K562 (cell line): ENCODE measurements at regions not wholly inside any gene's neighbourhood (a gene's known extent, or its start where the extent isn't known, plus 50 kb on each side); places are given as distances from the start of the nearest gene placed in this dataset.

Experiments used
- ATAC-seq: fragments of 200-7000 bp; cut with Tn5 transposase; 3 replicates; pipeline ENCODE4 v1.9.1; 2020; ENCODE audit warnings: moderate library complexity
- BruUV-seq: library from RNA; stranded (reverse); fragments of 400-500 nt; replicated peaks from 2 replicates; lab custom pipeline; 2021; lab: Mats Ljungman, UMichigan
- CTCF ChIA-PET: fragments of 300-600 bp; formaldehyde crosslinking; extraction: SDS; loops from one replicate; lab custom pipeline; 2021; ENCODE audit warnings: low intra/inter-chr PET ratio; lab: Yijun Ruan, JAX
- POLR2A ChIA-PET: fragments of 300-600, 350-650 bp; sonication (Branson Sonifier 250); formaldehyde crosslinking; extraction: SDS; loops from one replicate; lab custom pipeline; 2021; ENCODE audit warnings: antibody characterized with exemption, inconsistent platforms; lab: Yijun Ruan, JAX
- DNase-seq, 4 experiments: peaks; one replicate each; pipeline versions ENCODE4 v3.0.0 to v3.0.0-alpha.2; 2011 to 2018; ENCODE audit warnings: low spot score in 3 of 4, mixed read lengths in 3 of 4; ENCODE audit errors: extremely low read depth in 1 of 4
- FAIRE-seq: peaks from 2 replicates; lab custom pipeline; 2011; peaks lifted over from hg19 to GRCh38; lab: Jason Lieb, UNC
- H2AFZ ChIP-seq: 2 replicates; pipeline ENCODE4 v1.6.0; 2011; ENCODE audit warnings: low read depth, low read length, control low read depth, inconsistent platforms
- H3K27ac ChIP-seq: fragments of 200-600 bp; 3 replicates; pipeline ENCODE4 v1.8.0; 2011; ENCODE audit warnings: low read depth, mild to moderate bottlenecking, control low read depth, inconsistent platforms, low read length, moderate library complexity, mixed read lengths; ENCODE audit errors: extremely low read depth
- H3K27me3 ChIP-seq, 2 experiments: fragments of 300-600 bp in 1 of 2; 2 replicates in 1 of 2; 3 replicates in 1 of 2; pipeline versions ENCODE4 v1.6.0 to v1.8.0; 2011; ENCODE audit warnings: inconsistent platforms in 2 of 2, low read length in 2 of 2, mild to moderate bottlenecking in 1 of 2, mixed read lengths in 1 of 2, moderate library complexity in 1 of 2; ENCODE audit not compliant: control insufficient read depth in 2 of 2, insufficient read depth in 2 of 2
- H3K36me3 ChIP-seq: fragments of 300-600 bp; 3 replicates; pipeline ENCODE4 v1.8.0; 2011; ENCODE audit warnings: mild to moderate bottlenecking, low read length, inconsistent platforms; ENCODE audit not compliant: control insufficient read depth, insufficient read depth
- H3K4me1 ChIP-seq, 2 experiments: fragments of 200-600 bp in 1 of 2; replicated peaks in 1 of 2; 2 replicates in 1 of 2; 3 replicates in 1 of 2; pipeline versions ENCODE4 v1.5.1 to v1.8.0; 2011; ENCODE audit warnings: inconsistent platforms in 2 of 2, low read length in 2 of 2, mild to moderate bottlenecking in 1 of 2, mixed read lengths in 1 of 2, moderate library complexity in 1 of 2; ENCODE audit not compliant: control insufficient read depth in 2 of 2, insufficient read depth in 2 of 2
- H3K4me2 ChIP-seq: 2 replicates; pipeline ENCODE4 v1.6.1; 2011; ENCODE audit warnings: low read length, control low read depth, inconsistent platforms, mixed read lengths; ENCODE audit not compliant: insufficient read depth
- H3K4me3 ChIP-seq: fragments of 200-600 bp; sonication (generic), shearing (Covaris generic); 2 replicates; pipeline ENCODE4 v1.5.1; 2016; ENCODE audit warnings: control low read depth, inconsistent platforms
- H3K79me2 ChIP-seq: fragments of 200-600 bp; 3 replicates; pipeline ENCODE4 v1.8.0; 2011; ENCODE audit warnings: low read length, inconsistent platforms; ENCODE audit not compliant: control insufficient read depth, insufficient read depth
- H3K9ac ChIP-seq, 2 experiments: 2 replicates each; pipeline versions ENCODE4 v1.6.0 to v1.6.1; 2011; ENCODE audit warnings: low read depth in 2 of 2, low read length in 2 of 2, control low read depth in 1 of 2, inconsistent platforms in 1 of 2, mild to moderate bottlenecking in 1 of 2, mixed read lengths in 1 of 2; ENCODE audit not compliant: insufficient read depth in 1 of 2
- H3K9me1 ChIP-seq: one replicate; pipeline ENCODE4 v1.6.0; 2011; ENCODE audit warnings: inconsistent platforms, mild to moderate bottlenecking, low read length, moderate library complexity; ENCODE audit not compliant: control insufficient read depth, insufficient read depth
- H3K9me3 ChIP-seq: replicated peaks from 2 replicates; pipeline ENCODE4 v1.5.1; 2011; ENCODE audit warnings: low read depth, low read length, inconsistent platforms; ENCODE audit not compliant: control insufficient read depth, insufficient read depth
- H4K20me1 ChIP-seq: replicated peaks from 2 replicates; pipeline ENCODE4 v1.6.1; 2011; ENCODE audit warnings: low read length, inconsistent platforms, mixed read lengths; ENCODE audit not compliant: control insufficient read depth, insufficient read depth
- CEBPB ChIP-seq: fragments of 450-650 bp; IDR thresholded peaks from 2 replicates; pipeline ENCODE4 v1.6.1; 2016; ENCODE audit warnings: missing genetic modification characterization, missing compliant biosample characterization
- CEBPG ChIP-seq, 3 experiments: fragments of 200-800 bp in 1 of 3; sonication (Bioruptor generic) in 1 of 3; sonication (generic) in 1 of 3; formaldehyde crosslinking in 1 of 3; IDR thresholded peaks in 2 of 3; conservative IDR thresholded peaks in 1 of 3; 2 replicates each; pipeline versions ENCODE4 v1.6.1 to v1.8.0; 2016 to 2022; ENCODE audit warnings: missing compliant biosample characterization in 2 of 3, missing genetic modification characterization in 2 of 3, mild to moderate bottlenecking in 1 of 3, missing genetic modification reagents in 1 of 3
- ESRRB ChIP-seq: fragments of 250-450 bp; sonication (Bioruptor Pico); IDR thresholded peaks from 2 replicates; pipeline ENCODE4 v1.5.0; 2020; ENCODE audit warnings: mild to moderate bottlenecking, moderate library complexity, borderline replicate concordance
- EWSR1 ChIP-seq: fragments of 450-650 bp; IDR thresholded peaks from 2 replicates; pipeline ENCODE4 v1.6.1; 2018; ENCODE audit warnings: borderline replicate concordance, mild to moderate bottlenecking, low read depth, moderate library complexity; ENCODE audit not compliant: partially characterized antibody
- FOS ChIP-seq: IDR thresholded peaks from 3 replicates; pipeline ENCODE4 v1.6.1; 2011; ENCODE audit not compliant: insufficient read length; ENCODE audit errors: extremely low read depth
- MIER1 ChIP-seq: fragments of 450-650 bp; IDR thresholded peaks from 2 replicates; pipeline ENCODE4 v1.6.1; 2016; ENCODE audit warnings: antibody characterized with exemption, mild to moderate bottlenecking, low read depth
- RBM25 ChIP-seq: fragments of 200-400 bp; formaldehyde crosslinking; IDR thresholded peaks from 2 replicates; pipeline ENCODE4 v1.6.1; 2018; ENCODE audit warnings: low read length, low read depth, moderate library complexity; ENCODE audit not compliant: severe bottlenecking
- ZNF445 ChIP-seq: fragments of 250-450 bp; sonication (Bioruptor Pico); IDR thresholded peaks from 2 replicates; pipeline ENCODE4 v1.4.0; 2020; ENCODE audit warnings: low read depth, mild to moderate bottlenecking, moderate library complexity
- WGBS: fragments of 100-300 bp; shearing (Covaris generic); methylation state at CpG from one replicate; pipeline ENCODE4 v1.1.6; 2016; ENCODE audit warnings: low coverage, mixed read lengths; ENCODE audit not compliant: insufficient coverage; ENCODE audit errors: missing lambda C conversion rate; 5-methylcytosine and 5-hydroxymethylcytosine counted together
- in situ Hi-C: fragments of 300-500 bp; cut with MboI; formaldehyde crosslinking; loops from 4 replicates; pipeline ENCODE4 v1.15.0; 2018; ENCODE audit warnings: inconsistent platforms, mixed read lengths
- intact Hi-C: fragments of 100-400 bp; cut with micrococcal nuclease; formaldehyde crosslinking; loops from 2 replicates; pipeline ENCODE4 v1.14.2; 2022
- TF ChIP-seq, protein P1 (sequence below): IDR thresholded peaks from 2 replicates; pipeline ENCODE4 v1.6.1; 2012; ENCODE audit warnings: low read depth, low read length, improper control_type of control experiment, borderline replicate concordance

DNA sequence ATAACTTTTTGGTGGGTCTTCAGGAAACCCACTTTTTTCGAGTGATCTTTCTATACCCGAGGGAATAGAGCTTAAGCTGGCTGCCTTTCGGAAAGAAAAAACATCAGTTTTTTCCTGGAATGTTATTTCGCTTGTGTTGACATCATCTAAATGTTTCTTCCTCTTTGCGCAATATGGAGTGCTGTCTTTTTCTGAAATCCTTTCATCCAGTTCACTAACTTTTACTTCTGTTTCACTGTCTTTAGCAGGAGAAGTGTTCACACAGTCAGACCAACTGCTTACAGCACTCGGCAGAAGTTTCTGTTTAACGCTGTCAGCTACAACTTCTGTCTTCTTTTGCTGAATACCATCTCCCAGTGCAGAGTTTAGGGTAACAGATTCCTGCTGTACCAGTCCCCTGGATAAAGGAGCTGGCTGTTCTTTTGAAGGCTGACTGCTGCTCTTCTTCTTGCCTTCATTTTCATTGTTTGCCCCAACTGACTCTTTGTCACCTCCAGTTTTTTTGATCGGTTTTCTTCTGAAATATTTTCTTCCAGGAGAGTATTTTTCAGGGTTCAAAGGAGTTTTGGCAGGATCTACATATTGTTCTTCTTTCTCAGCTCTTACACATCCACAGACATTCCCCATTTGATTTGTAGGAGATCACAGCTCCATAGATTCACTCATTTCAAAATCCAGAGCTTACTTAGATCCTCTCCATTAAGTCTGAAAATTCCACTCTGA lies 50.0 kb upstream of the DST start:
- in situ Hi-C loops = no loop called here
- intact Hi-C loops = no loop called here
- Histone ChIP-seq H3K79me2 (no peaks in the 10 kb centered on the region), H3K9me3 (no peaks in the 10 kb centered on the region), H4K20me1 (no peaks in the 10 kb centered on the region), H3K27me3 (no peaks in the 10 kb centered on the region), H3K4me3 (no peak overlapping the region), H3K4me2 (no peak overlapping the region), H3K27ac (no peak overlapping the region), H2AFZ (no peak overlapping the region), H3K9ac (no peak overlapping the region), H3K4me1 (no peaks in the 10 kb centered on the region), H3K36me3 (no peaks in the 10 kb centered on the region), H3K9me1 (no peaks in the 10 kb centered on the region)
- BruUV-seq = no TSS peak
- TF ChIP-seq ZNF445 (no peak), FOS (no peak), CEBPB (tag) (peak; percentile 68), EWSR1 (no peak), ESRRB (CRISPR knock-in tag) (no peak), MIER1 (no peak), CEBPG (CRISPR knock-in tag; IDR thresholded peaks at IDR 0.05) (no peak), CEBPG (tag; conservative IDR thresholded peaks at IDR 0.05 in 1 of 2, IDR thresholded peaks at IDR 0.05 in 1 of 2) (peak; percentile 56 to 60), RBM25 (no peak)
- TF ChIP-seq, protein P1, sequence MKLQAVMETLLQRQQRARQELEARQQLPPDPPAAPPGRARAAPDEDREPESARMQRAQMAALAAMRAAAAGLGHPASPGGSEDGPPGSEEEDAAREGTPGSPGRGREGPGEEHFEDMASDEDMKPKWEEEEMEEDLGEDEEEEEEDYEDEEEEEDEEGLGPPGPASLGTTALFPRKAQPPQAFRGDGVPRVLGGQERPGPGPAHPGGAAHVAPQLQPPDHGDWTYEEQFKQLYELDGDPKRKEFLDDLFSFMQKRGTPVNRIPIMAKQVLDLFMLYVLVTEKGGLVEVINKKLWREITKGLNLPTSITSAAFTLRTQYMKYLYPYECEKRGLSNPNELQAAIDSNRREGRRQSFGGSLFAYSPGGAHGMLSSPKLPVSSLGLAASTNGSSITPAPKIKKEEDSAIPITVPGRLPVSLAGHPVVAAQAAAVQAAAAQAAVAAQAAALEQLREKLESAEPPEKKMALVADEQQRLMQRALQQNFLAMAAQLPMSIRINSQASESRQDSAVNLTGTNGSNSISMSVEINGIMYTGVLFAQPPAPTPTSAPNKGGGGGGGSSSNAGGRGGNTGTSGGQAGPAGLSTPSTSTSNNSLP = no peak
- CTCF ChIA-PET = no interaction called here
- FAIRE-seq (no peak), ATAC-seq (no peak), DNase-seq (no peak)
- WGBS = 30% methylated on average over 7 of the region's 8 CpGs
- POLR2A ChIA-PET = interaction anchor here (1.0 kb wide), 1 partner anchor 12 kb away, joined by 4 read pairs; no protein-coding TSS in a partner anchor
